ENCODE measurements at regions not wholly inside any gene's neighbourhood (a gene's known extent, or its start where the extent isn't known, plus 50 kb on each side); places are given as distances from the start of the nearest gene placed in this dataset.

- H3K27me3 ChIP-seq (ENCODE audit: control insufficient read depth in 1 of 2, insufficient read depth in 2 of 2, low read length in 2 of 2): peaks cover 0 to 3% of the 10 kb centered on the region in 2 donors
- no peaks in the 10 kb centered on the region for H3K9me3 ChIP-seq (ENCODE audit: control insufficient read depth in 1 of 2, low read length in 2 of 2)
- H3K4me1 ChIP-seq (ENCODE audit: control insufficient read depth in 1 of 2, insufficient read depth in 2 of 2, low read length in 2 of 2): no peaks in the 10 kb centered on the region
- H3K27ac ChIP-seq (ENCODE audit: low read depth, low read length): no peak overlapping the region
- no peak overlapping the region for H3K9ac ChIP-seq (ENCODE audit: low read depth in 1 of 2, low read length in 2 of 2)
- H3K36me3 ChIP-seq (ENCODE audit: control insufficient read depth in 1 of 2, insufficient read depth in 2 of 2, low read length in 2 of 2): no peaks in the 10 kb centered on the region
- no peak overlapping the region for H3K4me3 ChIP-seq (ENCODE audit: low read depth in 1 of 2, low read length in 2 of 2)
Observed at GRCh38 chr6:4563877-4564276, 212.3 kb upstream of the CDYL start.

GRCh38 chr6:4563156-4563555 is 213.0 kb upstream of the CDYL start:
- H3K36me3 ChIP-seq (ENCODE audit: control insufficient read depth in 1 of 2, insufficient read depth in 2 of 2, low read length in 2 of 2): no peaks in the 10 kb centered on the region
- H3K27ac ChIP-seq (ENCODE audit: low read depth, low read length): no peak overlapping the region
- no peaks in the 10 kb centered on the region for H3K9me3 ChIP-seq (ENCODE audit: control insufficient read depth in 1 of 2, low read length in 2 of 2)
- peaks cover 0 to 3% of the 10 kb centered on the region in 2 donors for H3K27me3 ChIP-seq (ENCODE audit: control insufficient read depth in 1 of 2, insufficient read depth in 2 of 2, low read length in 2 of 2)
- H3K9ac ChIP-seq (ENCODE audit: low read depth in 1 of 2, low read length in 2 of 2): no peak overlapping the region
- H3K4me3 ChIP-seq (ENCODE audit: low read depth in 1 of 2, low read length in 2 of 2): no peak overlapping the region
- H3K4me1 ChIP-seq (ENCODE audit: control insufficient read depth in 1 of 2, insufficient read depth in 2 of 2, low read length in 2 of 2): no peaks in the 10 kb centered on the region

- no peaks in the 10 kb centered on the region for H3K4me1 ChIP-seq (ENCODE audit: control insufficient read depth in 1 of 2, insufficient read depth in 2 of 2, low read length in 2 of 2)
- no peak overlapping the region for H3K4me3 ChIP-seq (ENCODE audit: low read depth in 1 of 2, low read length in 2 of 2)
- no peak overlapping the region for H3K27ac ChIP-seq (ENCODE audit: low read depth, low read length)
- H3K27me3 ChIP-seq (ENCODE audit: control insufficient read depth in 1 of 2, insufficient read depth in 2 of 2, low read length in 2 of 2): peaks cover 0 to 3% of the 10 kb centered on the region in 2 donors
- H3K36me3 ChIP-seq (ENCODE audit: control insufficient read depth in 1 of 2, insufficient read depth in 2 of 2, low read length in 2 of 2): no peaks in the 10 kb centered on the region
- H3K9me3 ChIP-seq (ENCODE audit: control insufficient read depth in 1 of 2, low read length in 2 of 2): no peaks in the 10 kb centered on the region
- H3K9ac ChIP-seq (ENCODE audit: low read depth in 1 of 2, low read length in 2 of 2): no peak overlapping the region
Observed at GRCh38 chr6:4561773-4562400, 214.3 kb upstream of the CDYL start.

- Histone ChIP-seq H3K36me3 (ENCODE audit: control insufficient read depth in 1 of 2, insufficient read depth in 2 of 2, low read length in 2 of 2) (no peaks in the 10 kb centered on the region), H3K9ac (ENCODE audit: low read depth in 1 of 2, low read length in 2 of 2) (no peak overlapping the region), H3K27me3 (ENCODE audit: control insufficient read depth in 1 of 2, insufficient read depth in 2 of 2, low read length in 2 of 2) (peaks cover 0 to 3% of the 10 kb centered on the region in 2 donors), H3K9me3 (ENCODE audit: control insufficient read depth in 1 of 2, low read length in 2 of 2) (no peaks in the 10 kb centered on the region), H3K4me1 (ENCODE audit: control insufficient read depth in 1 of 2, insufficient read depth in 2 of 2, low read length in 2 of 2) (no peaks in the 10 kb centered on the region), H3K27ac (ENCODE audit: low read depth, low read length) (no peak overlapping the region), H3K4me3 (ENCODE audit: low read depth in 1 of 2, low read length in 2 of 2) (no peak overlapping the region)
Observed at GRCh38 chr6:4561078-4561435, 215.1 kb upstream of the CDYL start.

GRCh38 chr6:4560221-4561077 is 215.8 kb upstream of the CDYL start:
- Histone ChIP-seq H3K4me3 (ENCODE audit: low read depth in 1 of 2, low read length in 2 of 2) (no peak overlapping the region), H3K27me3 (ENCODE audit: control insufficient read depth in 1 of 2, insufficient read depth in 2 of 2, low read length in 2 of 2) (peaks cover 0 to 3% of the 10 kb centered on the region in 2 donors), H3K36me3 (ENCODE audit: control insufficient read depth in 1 of 2, insufficient read depth in 2 of 2, low read length in 2 of 2) (no peaks in the 10 kb centered on the region), H3K4me1 (ENCODE audit: control insufficient read depth in 1 of 2, insufficient read depth in 2 of 2, low read length in 2 of 2) (no peaks in the 10 kb centered on the region), H3K27ac (ENCODE audit: low read depth, low read length) (no peak overlapping the region), H3K9me3 (ENCODE audit: control insufficient read depth in 1 of 2, low read length in 2 of 2) (no peaks in the 10 kb centered on the region), H3K9ac (ENCODE audit: low read depth in 1 of 2, low read length in 2 of 2) (no peak overlapping the region)

GRCh38 chr6:4559281-4559875 is 216.8 kb upstream of the CDYL start:
- no peaks in the 10 kb centered on the region for H3K4me1 ChIP-seq (ENCODE audit: control insufficient read depth in 1 of 2, insufficient read depth in 2 of 2, low read length in 2 of 2)
- H3K27ac ChIP-seq (ENCODE audit: low read depth, low read length): no peak overlapping the region
- no peak overlapping the region for H3K4me3 ChIP-seq (ENCODE audit: low read depth in 1 of 2, low read length in 2 of 2)
- no peaks in the 10 kb centered on the region for H3K36me3 ChIP-seq (ENCODE audit: control insufficient read depth in 1 of 2, insufficient read depth in 2 of 2, low read length in 2 of 2)
- no peak overlapping the region for H3K9ac ChIP-seq (ENCODE audit: low read depth in 1 of 2, low read length in 2 of 2)
- no peaks in the 10 kb centered on the region for H3K9me3 ChIP-seq (ENCODE audit: control insufficient read depth in 1 of 2, low read length in 2 of 2)
- peaks cover 0 to 3% of the 10 kb centered on the region in 2 donors for H3K27me3 ChIP-seq (ENCODE audit: control insufficient read depth in 1 of 2, insufficient read depth in 2 of 2, low read length in 2 of 2)

GRCh38 chr6:4554645-4555044 is 221.6 kb upstream of the CDYL start:
- no peak overlapping the region for H3K4me3 ChIP-seq (ENCODE audit: low read depth in 1 of 2, low read length in 2 of 2)
- H3K9ac ChIP-seq (ENCODE audit: low read depth in 1 of 2, low read length in 2 of 2): no peak overlapping the region
- peaks cover 0 to 3% of the 10 kb centered on the region in 2 donors for H3K27me3 ChIP-seq (ENCODE audit: control insufficient read depth in 1 of 2, insufficient read depth in 2 of 2, low read length in 2 of 2)
- no peaks in the 10 kb centered on the region for H3K4me1 ChIP-seq (ENCODE audit: control insufficient read depth in 1 of 2, insufficient read depth in 2 of 2, low read length in 2 of 2)
- H3K27ac ChIP-seq (ENCODE audit: low read depth, low read length): no peak overlapping the region
- H3K9me3 ChIP-seq (ENCODE audit: control insufficient read depth in 1 of 2, low read length in 2 of 2): no peaks in the 10 kb centered on the region
- no peaks in the 10 kb centered on the region for H3K36me3 ChIP-seq (ENCODE audit: control insufficient read depth in 1 of 2, insufficient read depth in 2 of 2, low read length in 2 of 2)

- no peak overlapping the region for H3K4me3 ChIP-seq (ENCODE audit: low read depth in 1 of 2, low read length in 2 of 2)
Observed at GRCh38 chr6:4553387-4553786, 222.8 kb upstream of the CDYL start.

GRCh38 chr6:4550227-4550597 is 226.0 kb upstream of the CDYL start:
- H3K27me3 ChIP-seq (ENCODE audit: control insufficient read depth in 1 of 2, insufficient read depth in 2 of 2, low read length in 2 of 2): no peaks in the 10 kb centered on the region

More at GRCh38 chr6:4553387-4553786, 222.8 kb upstream of the CDYL start:
- no peaks in the 10 kb centered on the region for H3K36me3 ChIP-seq (ENCODE audit: control insufficient read depth in 1 of 2, insufficient read depth in 2 of 2, low read length in 2 of 2)
- H3K9me3 ChIP-seq (ENCODE audit: control insufficient read depth in 1 of 2, low read length in 2 of 2): no peaks in the 10 kb centered on the region
- no peak overlapping the region for H3K9ac ChIP-seq (ENCODE audit: low read depth in 1 of 2, low read length in 2 of 2)
- no peaks in the 10 kb centered on the region for H3K27me3 ChIP-seq (ENCODE audit: control insufficient read depth in 1 of 2, insufficient read depth in 2 of 2, low read length in 2 of 2)
- H3K27ac ChIP-seq (ENCODE audit: low read depth, low read length): no peak overlapping the region
- H3K4me1 ChIP-seq (ENCODE audit: control insufficient read depth in 1 of 2, insufficient read depth in 2 of 2, low read length in 2 of 2): no peaks in the 10 kb centered on the region

GRCh38 chr6:4549556-4550226 is 226.5 kb upstream of the CDYL start:
- Histone ChIP-seq H3K27me3 (ENCODE audit: control insufficient read depth in 1 of 2, insufficient read depth in 2 of 2, low read length in 2 of 2) (no peaks in the 10 kb centered on the region), H3K9me3 (ENCODE audit: control insufficient read depth in 1 of 2, low read length in 2 of 2) (no peaks in the 10 kb centered on the region), H3K4me1 (ENCODE audit: control insufficient read depth in 1 of 2, insufficient read depth in 2 of 2, low read length in 2 of 2) (no peaks in the 10 kb centered on the region), H3K9ac (ENCODE audit: low read depth in 1 of 2, low read length in 2 of 2) (no peak overlapping the region), H3K36me3 (ENCODE audit: control insufficient read depth in 1 of 2, insufficient read depth in 2 of 2, low read length in 2 of 2) (no peaks in the 10 kb centered on the region), H3K4me3 (ENCODE audit: low read depth in 1 of 2, low read length in 2 of 2) (no peak overlapping the region), H3K27ac (ENCODE audit: low read depth, low read length) (no peak overlapping the region)

More at GRCh38 chr6:4550227-4550597, 226.0 kb upstream of the CDYL start:
- Histone ChIP-seq H3K4me1 (ENCODE audit: control insufficient read depth in 1 of 2, insufficient read depth in 2 of 2, low read length in 2 of 2) (no peaks in the 10 kb centered on the region), H3K27ac (ENCODE audit: low read depth, low read length) (no peak overlapping the region), H3K4me3 (ENCODE audit: low read depth in 1 of 2, low read length in 2 of 2) (no peak overlapping the region), H3K9ac (ENCODE audit: low read depth in 1 of 2, low read length in 2 of 2) (no peak overlapping the region), H3K9me3 (ENCODE audit: control insufficient read depth in 1 of 2, low read length in 2 of 2) (no peaks in the 10 kb centered on the region), H3K36me3 (ENCODE audit: control insufficient read depth in 1 of 2, insufficient read depth in 2 of 2, low read length in 2 of 2) (no peaks in the 10 kb centered on the region)

All from duodenal mucosa (tissue), 2 donors.